Astrocyte of the spinal cord (primary cell): ENCODE measurements at regions not wholly inside any gene's neighbourhood (a gene's known extent, or its start where the extent isn't known, plus 50 kb on each side); places are given as distances from the start of the nearest gene placed in this dataset.

Experiments
- DNase-seq: peaks from one replicate; pipeline ENCODE4 v3.0.0; 2011; ENCODE audit warnings: low read depth, low spot score
- H3K4me3 ChIP-seq: 2 replicates; pipeline ENCODE4 v1.5.1; 2011; ENCODE audit warnings: low read depth, mild to moderate bottlenecking, low read length, moderate library complexity
- CTCF ChIP-seq: IDR thresholded peaks from 2 replicates; pipeline ENCODE4 v1.5.1; 2012; ENCODE audit warnings: low read depth, mild to moderate bottlenecking, low read length, inconsistent platforms
- in situ Hi-C: cut with HindIII; loops from 2 replicates; pipeline ENCODE4 v1.10.0; 2017; ENCODE audit warnings: low sequenced_read_pairs

- no peak overlapping the region for H3K4me3 ChIP-seq
- no peak for DNase-seq
- in situ Hi-C loops = no loop called here
- no peak for TF ChIP-seq CTCF
Measured at GRCh38 chr6:9632026-9632425, 782.8 kb downstream of the TFAP2A start.

- no peak overlapping the region for H3K4me3 ChIP-seq
- in situ Hi-C loops = no loop called here
- no peak for DNase-seq
- TF ChIP-seq CTCF = no peak
Measured at GRCh38 chr6:9628819-9629218, 786.1 kb downstream of the TFAP2A start.

- in situ Hi-C loops = no loop called here
- no peak overlapping the region for H3K4me3 ChIP-seq
- no peak for DNase-seq
- no peak for TF ChIP-seq CTCF
Measured at GRCh38 chr6:9627916-9628315, 787.0 kb downstream of the TFAP2A start.

GRCh38 chr6:9623985-9624384, 790.9 kb downstream of the TFAP2A start:
- DNase-seq = no peak
- in situ Hi-C loops = no loop called here
- H3K4me3 ChIP-seq = no peak overlapping the region
- TF ChIP-seq CTCF = no peak

- no peak for DNase-seq
- H3K4me3 ChIP-seq = no peak overlapping the region
- no peak for TF ChIP-seq CTCF
- in situ Hi-C loops = no loop called here
Measured at GRCh38 chr6:9623228-9623832, 791.5 kb downstream of the TFAP2A start.

GRCh38 chr6:9621276-9621675, 793.6 kb downstream of the TFAP2A start:
- H3K4me3 ChIP-seq = no peak overlapping the region
- DNase-seq = no peak
- in situ Hi-C loops = no loop called here
- TF ChIP-seq CTCF = no peak

GRCh38 chr6:9620687-9621086, 794.2 kb downstream of the TFAP2A start:
- in situ Hi-C loops = no loop called here
- DNase-seq = no peak
- TF ChIP-seq CTCF = no peak
- no peak overlapping the region for H3K4me3 ChIP-seq
